Mucosa of descending colon (tissue), 3 donors: ENCODE measurements at regions not wholly inside any gene's neighbourhood (a gene's known extent, or its start where the extent isn't known, plus 50 kb on each side); places are given as distances from the start of the nearest gene placed in this dataset.

Experiments used
- ATAC-seq: fragments of 200-7000 bp; cut with Tn5 transposase; one replicate; pipeline ENCODE4 v1.9.1; 2020; ENCODE audit warnings: mild to moderate bottlenecking, moderate library complexity
- DNase-seq, 3 donors: peaks; one replicate each; pipeline ENCODE4 v3.0.0-alpha.2; 2020
- H3K36me3 ChIP-seq: fragments of 200-600 bp; one replicate; pipeline ENCODE4 v1.8.0; 2021; ENCODE audit warnings: low read depth, mild to moderate bottlenecking
- H3K4me1 ChIP-seq: fragments of 200-600 bp; one replicate; pipeline ENCODE4 v1.8.0; 2021; ENCODE audit warnings: low read depth, mild to moderate bottlenecking
- H3K4me3 ChIP-seq: fragments of 200-600 bp; one replicate; pipeline ENCODE4 v1.8.0; 2021; ENCODE audit warnings: mild to moderate bottlenecking
- H3K9me3 ChIP-seq: fragments of 200-600 bp; one replicate; pipeline ENCODE4 v1.8.0; 2021; ENCODE audit warnings: mild to moderate bottlenecking
- intact Hi-C, 2 donors: fragments of 100-400 bp; cut with DNase I in 1 of 2; cut with micrococcal nuclease in 1 of 2; formaldehyde crosslinking; loops; one replicate each; pipeline versions ENCODE4 v1.11.0 to v1.11.1; 2022; cut with DNase I, micrococcal nuclease
- TF ChIP-seq, protein P1 (sequence below): fragments of 200-600 bp; IDR thresholded peaks from one replicate; pipeline ENCODE4 v1.8.0; 2022; ENCODE audit warnings: antibody characterized with exemption, mild to moderate bottlenecking
- donor health status: DM: no; HTN: no; CAD: no; lungs with moderate emphysema.
- donor health status: DM: no; HTN: no; CAD: no.
- donor health status: DM: no; HTN: yes; CAD: no.

DNA sequence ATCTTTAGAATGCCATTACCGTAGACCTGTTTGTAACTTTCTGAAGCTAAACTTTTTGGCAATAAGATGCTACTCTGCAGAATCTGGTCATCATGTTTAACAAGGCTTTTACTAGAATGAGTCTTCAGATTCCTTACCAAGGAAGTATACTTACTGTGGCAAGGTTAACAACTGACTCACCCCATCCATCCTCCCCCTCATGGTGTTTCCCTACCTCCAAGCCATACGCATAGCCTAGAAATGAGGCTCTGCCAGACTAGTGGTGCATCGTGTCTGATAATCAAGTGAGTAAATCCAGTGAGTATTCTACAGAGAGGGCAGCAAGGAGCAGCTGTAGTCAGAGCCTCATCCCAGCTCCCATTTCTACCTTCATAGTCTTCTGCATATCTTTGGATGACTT, 223.6 kb downstream of the IPMK start:
- DNase-seq = no peak
- Histone ChIP-seq H3K36me3 (no peaks in the 10 kb centered on the region), H3K4me1 (no peaks in the 10 kb centered on the region), H3K4me3 (no peak overlapping the region), H3K9me3 (peaks cover 3% of the 10 kb centered on the region)
- TF ChIP-seq, protein P1, sequence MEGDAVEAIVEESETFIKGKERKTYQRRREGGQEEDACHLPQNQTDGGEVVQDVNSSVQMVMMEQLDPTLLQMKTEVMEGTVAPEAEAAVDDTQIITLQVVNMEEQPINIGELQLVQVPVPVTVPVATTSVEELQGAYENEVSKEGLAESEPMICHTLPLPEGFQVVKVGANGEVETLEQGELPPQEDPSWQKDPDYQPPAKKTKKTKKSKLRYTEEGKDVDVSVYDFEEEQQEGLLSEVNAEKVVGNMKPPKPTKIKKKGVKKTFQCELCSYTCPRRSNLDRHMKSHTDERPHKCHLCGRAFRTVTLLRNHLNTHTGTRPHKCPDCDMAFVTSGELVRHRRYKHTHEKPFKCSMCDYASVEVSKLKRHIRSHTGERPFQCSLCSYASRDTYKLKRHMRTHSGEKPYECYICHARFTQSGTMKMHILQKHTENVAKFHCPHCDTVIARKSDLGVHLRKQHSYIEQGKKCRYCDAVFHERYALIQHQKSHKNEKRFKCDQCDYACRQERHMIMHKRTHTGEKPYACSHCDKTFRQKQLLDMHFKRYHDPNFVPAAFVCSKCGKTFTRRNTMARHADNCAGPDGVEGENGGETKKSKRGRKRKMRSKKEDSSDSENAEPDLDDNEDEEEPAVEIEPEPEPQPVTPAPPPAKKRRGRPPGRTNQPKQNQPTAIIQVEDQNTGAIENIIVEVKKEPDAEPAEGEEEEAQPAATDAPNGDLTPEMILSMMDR = no peak
- ATAC-seq = no peak
- intact Hi-C loops = no loop called here

DNA sequence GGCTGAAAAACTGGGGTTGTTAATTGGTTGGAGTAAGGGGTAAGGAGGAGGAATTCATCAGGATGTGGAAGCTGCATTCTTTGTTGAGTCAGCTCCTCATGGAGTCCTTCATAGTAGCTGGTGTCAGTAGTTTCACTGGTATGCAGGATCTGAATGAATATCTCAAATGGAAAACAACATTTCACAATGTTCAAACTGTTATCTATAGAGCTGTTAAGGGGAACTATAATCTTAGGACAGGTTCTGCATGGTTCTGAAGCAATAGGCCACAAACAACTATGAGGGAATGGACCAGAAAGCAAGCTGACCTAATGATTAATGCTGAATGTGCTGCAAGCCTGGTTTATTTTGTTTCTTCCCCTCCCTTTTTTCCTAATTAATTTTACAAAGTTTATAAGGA, 225.8 kb downstream of the IPMK start:
- Histone ChIP-seq H3K36me3 (no peaks in the 10 kb centered on the region), H3K4me1 (no peaks in the 10 kb centered on the region), H3K9me3 (peaks cover 3% of the 10 kb centered on the region), H3K4me3 (no peak overlapping the region)
- TF ChIP-seq, protein P1 = no peak
- ATAC-seq = no peak
- no peak for DNase-seq
- intact Hi-C loops = no loop called here

DNA sequence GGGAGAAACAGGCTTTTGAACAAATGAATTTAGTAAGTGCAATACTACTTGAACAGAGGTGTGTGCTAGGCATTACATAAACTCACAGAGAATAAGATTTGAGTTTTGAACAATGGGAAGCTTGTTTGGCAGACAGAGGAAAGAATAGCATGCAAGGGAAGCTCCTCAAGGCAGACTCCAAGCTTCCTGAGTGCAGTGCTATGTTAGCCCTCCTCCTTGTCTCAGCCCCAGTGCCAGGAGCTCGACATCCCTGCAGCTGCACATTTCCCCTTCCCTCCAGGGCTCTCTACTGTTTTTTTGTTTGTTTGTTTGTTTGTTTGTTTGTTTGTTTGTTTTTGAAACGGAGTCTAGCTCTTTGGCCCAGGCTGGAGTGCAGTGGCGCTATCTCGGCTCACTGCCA, 237.5 kb downstream of the IPMK start:
- intact Hi-C loops = no loop called here

DNA sequence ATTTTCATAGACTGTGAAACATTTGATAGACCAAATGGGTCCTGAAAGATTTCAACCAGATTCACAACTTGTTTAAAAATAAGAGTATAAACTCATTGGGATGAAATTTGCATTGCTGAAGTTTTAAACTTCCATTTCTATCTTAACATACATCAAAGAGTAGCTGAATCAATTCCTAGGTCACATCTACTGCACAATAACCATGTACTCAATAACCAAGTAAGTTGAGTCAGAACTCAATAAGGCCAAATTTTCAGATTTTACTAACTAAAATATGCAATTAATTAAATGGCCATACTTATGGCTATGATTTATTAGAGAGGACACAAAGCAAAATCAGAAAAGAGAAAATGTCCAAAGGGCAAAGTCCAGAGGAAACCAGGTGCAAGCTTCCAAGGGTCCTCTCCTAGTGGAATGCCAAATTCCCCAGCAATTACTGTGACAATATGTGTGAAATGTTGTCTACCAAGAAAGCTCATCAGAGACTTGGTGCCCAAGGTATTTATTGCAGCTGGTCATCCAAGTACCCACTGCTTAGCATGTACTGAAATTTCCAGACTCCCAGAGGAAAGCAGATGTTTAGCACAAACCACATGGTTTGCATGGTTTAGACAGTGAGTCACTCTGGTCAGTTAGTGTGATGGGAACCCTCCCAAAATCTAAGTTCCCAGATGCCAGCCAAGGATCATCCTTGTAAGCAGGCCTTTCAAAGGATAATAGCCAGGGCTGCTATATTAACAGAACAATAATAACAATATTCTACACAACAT, 238.9 kb downstream of the IPMK start:
- no peaks in the 10 kb centered on the region for H3K9me3 ChIP-seq
- DNase-seq = no peak
- intact Hi-C loops = no loop called here
- no peak overlapping the region for H3K4me3 ChIP-seq
- TF ChIP-seq, protein P1 = no peak
- no peaks in the 10 kb centered on the region for H3K4me1 ChIP-seq
- H3K36me3 ChIP-seq = no peaks in the 10 kb centered on the region
- no peak for ATAC-seq

More for the DNA sequence above, 237.5 kb downstream of the IPMK start:
- TF ChIP-seq, protein P1 = no peak
- ATAC-seq (no peak), DNase-seq (no peak)
- Histone ChIP-seq H3K9me3 (no peaks in the 10 kb centered on the region), H3K4me1 (no peaks in the 10 kb centered on the region), H3K4me3 (no peak overlapping the region), H3K36me3 (no peaks in the 10 kb centered on the region)

DNA sequence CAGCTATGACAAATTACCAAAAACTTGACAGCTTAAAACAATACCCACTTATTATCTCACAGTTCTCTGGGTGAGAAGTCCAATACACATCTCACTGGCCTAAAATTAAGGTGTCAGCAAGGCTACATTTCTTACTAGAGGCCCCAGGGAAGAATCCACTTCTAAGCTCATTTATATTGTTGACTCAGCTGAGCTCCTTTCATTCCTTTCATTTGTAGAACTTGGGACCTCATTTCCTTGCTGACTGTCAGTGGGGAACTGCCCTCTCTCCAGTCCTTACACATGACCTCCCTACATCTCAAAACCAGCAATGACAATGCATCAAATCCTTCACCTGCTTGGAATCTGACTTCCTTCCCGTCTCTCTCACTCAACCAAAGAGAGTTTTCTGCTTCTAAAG, 240.3 kb downstream of the IPMK start:
- TF ChIP-seq, protein P1 = no peak
- intact Hi-C loops = no loop called here
- Histone ChIP-seq H3K4me3 (no peak overlapping the region), H3K36me3 (no peaks in the 10 kb centered on the region), H3K9me3 (no peaks in the 10 kb centered on the region), H3K4me1 (no peaks in the 10 kb centered on the region)
- no peak for DNase-seq
- ATAC-seq = no peak
